HepG2 (cell line): ENCODE measurements at regions not wholly inside any gene's neighbourhood (a gene's known extent, or its start where the extent isn't known, plus 50 kb on each side); places are given as distances from the start of the nearest gene placed in this dataset.

Source experiments
- ATAC-seq: fragments of 200-7000 bp; cut with Tn5 transposase; 3 replicates; pipeline ENCODE4 v1.9.1; 2020; ENCODE audit warnings: mild to moderate bottlenecking, moderate library complexity
- BruUV-seq: library from RNA; stranded (reverse); fragments of 400-500 nt; replicated peaks from 2 replicates; lab custom pipeline; 2021; lab: Mats Ljungman, UMichigan
- CTCF ChIA-PET: fragments of 300-600 bp; formaldehyde crosslinking; extraction: SDS; loops from one replicate; lab custom pipeline; 2021; ENCODE audit warnings: low total read pairs, inconsistent platforms, low intra/inter-chr PET ratio; lab: Yijun Ruan, JAX
- POLR2A ChIA-PET: fragments of 350-600 bp; sonication (Branson Sonifier 250); formaldehyde crosslinking; loops from one replicate; lab custom pipeline; 2020; ENCODE audit warnings: antibody characterized with exemption, inconsistent platforms; lab: Yijun Ruan, JAX
- DNase-seq: peaks from one replicate; pipeline ENCODE4 v3.0.0-alpha.2; 2015; ENCODE audit warnings: low spot score
- FAIRE-seq: peaks from 3 replicates; lab custom pipeline; 2011; peaks lifted over from hg19 to GRCh38; lab: Jason Lieb, UNC
- H2AFZ ChIP-seq: one replicate; pipeline ENCODE4 v1.6.1; 2011; ENCODE audit warnings: low read length, inconsistent platforms
- H3K27ac ChIP-seq: fragments of 300-600 bp; 3 replicates; pipeline ENCODE4 v1.8.0; 2011; ENCODE audit warnings: mixed run types, mild to moderate bottlenecking, mixed read lengths, low read length, inconsistent platforms; ENCODE audit not compliant: insufficient read depth; ENCODE audit errors: extremely low read length
- H3K27me3 ChIP-seq, 2 experiments: fragments of 200-600 bp in 1 of 2; 2 replicates in 1 of 2; 3 replicates in 1 of 2; pipeline versions ENCODE4 v1.6.0 to v1.8.0; 2011; ENCODE audit warnings: low read length in 2 of 2, mild to moderate bottlenecking in 2 of 2, moderate library complexity in 2 of 2, inconsistent platforms in 1 of 2; ENCODE audit not compliant: insufficient read depth in 2 of 2, control insufficient read depth in 1 of 2
- H3K36me3 ChIP-seq, 2 experiments: fragments of 200-600 bp in 1 of 2; replicated peaks in 1 of 2; 2 replicates in 1 of 2; 3 replicates in 1 of 2; pipeline versions ENCODE4 v1.5.1 to v1.8.0; 2011; ENCODE audit warnings: low read length in 2 of 2, inconsistent platforms in 1 of 2; ENCODE audit not compliant: insufficient read depth in 2 of 2, control insufficient read depth in 1 of 2
- H3K4me1 ChIP-seq: 2 replicates; pipeline ENCODE4 v1.5.1; 2012; ENCODE audit warnings: low read length, inconsistent platforms; ENCODE audit not compliant: insufficient read depth
- H3K4me2 ChIP-seq: 2 replicates; pipeline ENCODE4 v1.6.0; 2011; ENCODE audit warnings: low read depth, low read length, inconsistent platforms
- H3K4me3 ChIP-seq, 3 experiments: fragments of 200-600 bp in 1 of 3; sonication (generic), shearing (Covaris generic) in 1 of 3; replicated peaks in 1 of 3; 2 replicates each; pipeline ENCODE4 v1.5.1; 2011 to 2016; ENCODE audit warnings: low read length in 3 of 3, inconsistent platforms in 2 of 3, low read depth in 2 of 3, mild to moderate bottlenecking in 2 of 3, control low read depth in 1 of 3, mixed read lengths in 1 of 3; ENCODE audit not compliant: insufficient read depth in 1 of 3
- H3K79me2 ChIP-seq: one replicate; pipeline ENCODE4 v1.6.1; 2011; ENCODE audit warnings: low read length, inconsistent platforms; ENCODE audit not compliant: insufficient read depth
- H3K9ac ChIP-seq: 2 replicates; pipeline ENCODE4 v1.6.0; 2011; ENCODE audit warnings: mild to moderate bottlenecking, low read depth, low read length, inconsistent platforms; ENCODE audit not compliant: insufficient read depth
- H3K9me3 ChIP-seq: 2 replicates; pipeline ENCODE4 v1.5.1; 2012; ENCODE audit warnings: mild to moderate bottlenecking, low read length
- H4K20me1 ChIP-seq: 2 replicates; pipeline ENCODE4 v1.6.0; 2011; ENCODE audit warnings: inconsistent platforms, mild to moderate bottlenecking, low read length, moderate library complexity; ENCODE audit not compliant: insufficient read depth
- ARNTL ChIP-seq: sonication (generic); formaldehyde crosslinking; IDR thresholded peaks from 2 replicates; pipeline ENCODE4 v1.4.0; 2020; ENCODE audit warnings: mild to moderate bottlenecking, missing genetic modification reagents
- BRD4 ChIP-seq: sonication (generic); formaldehyde crosslinking; IDR thresholded peaks from 2 replicates; pipeline ENCODE4 v1.4.0; 2020; ENCODE audit warnings: missing genetic modification reagents
- CC2D1A ChIP-seq: sonication (generic); formaldehyde crosslinking; IDR thresholded peaks from 2 replicates; pipeline ENCODE4 v1.8.1; 2023; ENCODE audit warnings: mild to moderate bottlenecking, missing genetic modification reagents
- HNRNPK ChIP-seq: fragments of 200-400 bp; formaldehyde crosslinking; IDR thresholded peaks from 2 replicates; pipeline ENCODE4 v1.6.1; 2018; ENCODE audit warnings: low read length, low read depth, moderate library complexity, mild to moderate bottlenecking; ENCODE audit not compliant: poor library complexity, severe bottlenecking
- JARID2 ChIP-seq: sonication (generic); formaldehyde crosslinking; IDR thresholded peaks from 2 replicates; pipeline ENCODE4 v1.8.1; 2023; ENCODE audit warnings: missing genetic modification reagents, inconsistent platforms; ENCODE audit not compliant: insufficient replicate concordance
- MAF1 ChIP-seq: sonication (generic); formaldehyde crosslinking; IDR thresholded peaks from 2 replicates; pipeline ENCODE4 v1.5.0; 2020; ENCODE audit warnings: missing genetic modification reagents, borderline replicate concordance
- SIN3B ChIP-seq: fragments of 150-350 bp; IDR thresholded peaks from 2 replicates; pipeline ENCODE4 v1.6.1; 2014; ENCODE audit warnings: low read length
- SP5 ChIP-seq: IDR thresholded peaks from 2 replicates; pipeline ENCODE4 v1.6.1; 2016; ENCODE audit warnings: low read depth, borderline replicate concordance
- ZFP36L1 ChIP-seq: sonication (generic); formaldehyde crosslinking; IDR thresholded peaks from 2 replicates; pipeline ENCODE4 v1.8.0; 2022; ENCODE audit warnings: mild to moderate bottlenecking, missing genetic modification reagents, moderate library complexity
- ZNF24 ChIP-seq: fragments of 450-650 bp; IDR thresholded peaks from 2 replicates; pipeline ENCODE4 v1.6.1; 2017; ENCODE audit warnings: antibody characterized with exemption, mild to moderate bottlenecking
- ZNF3 ChIP-seq: IDR thresholded peaks from 2 replicates; pipeline ENCODE4 v1.7.0; 2017; ENCODE audit warnings: inconsistent platforms
- ZNF672 ChIP-seq: sonication (generic); formaldehyde crosslinking; IDR thresholded peaks from 2 replicates; pipeline ENCODE4 v1.8.1; 2022; ENCODE audit warnings: missing genetic modification reagents
- ZSCAN9 ChIP-seq: IDR thresholded peaks from 2 replicates; pipeline ENCODE4 v1.6.1; 2016; ENCODE audit warnings: borderline replicate concordance
- WGBS: methylation state at CpG from one replicate; pipeline ENCODE4 v1.1.6; 2017; ENCODE audit warnings: low lambda C conversion rate; 5-methylcytosine and 5-hydroxymethylcytosine counted together
- in situ Hi-C: cut with HindIII; loops from 2 replicates; pipeline ENCODE4 v1.10.0; 2017; ENCODE audit warnings: low pct_unique_long_range_greater_than_20kb; ENCODE audit not compliant: extremely low pct_ligation_motif_present
- intact Hi-C: fragments of 100-400 bp; cut with micrococcal nuclease; formaldehyde crosslinking; loops from one replicate; pipeline ENCODE4 v1.10.0; 2022; ENCODE audit not compliant: unreplicated experiment
- TF ChIP-seq, protein P1 (sequence below): sonication (generic); formaldehyde crosslinking; conservative IDR thresholded peaks from 2 replicates; pipeline ENCODE4 v1.5.0; 2020; ENCODE audit warnings: missing genetic modification reagents
- TF ChIP-seq, protein P2 (sequence below): sonication (generic); formaldehyde crosslinking; conservative IDR thresholded peaks from 2 replicates; pipeline ENCODE4 v1.4.0; 2020; ENCODE audit warnings: missing genetic modification reagents
- TF ChIP-seq, protein P3 (sequence below): sonication (generic); formaldehyde crosslinking; IDR thresholded peaks from 2 replicates; pipeline ENCODE4 v1.4.0; 2020; ENCODE audit warnings: low read depth, mild to moderate bottlenecking, missing genetic modification reagents
- TF ChIP-seq, protein P4 (sequence below), 2 experiments: sonication (generic) in 1 of 2; formaldehyde crosslinking in 1 of 2; IDR thresholded peaks; 2 replicates each; pipeline versions ENCODE4 v1.5.1 to v1.6.1; 2011 to 2020; ENCODE audit warnings: borderline replicate concordance in 1 of 2, low read depth in 1 of 2, low read length in 1 of 2, mild to moderate bottlenecking in 1 of 2, missing genetic modification reagents in 1 of 2, moderate library complexity in 1 of 2

DNA sequence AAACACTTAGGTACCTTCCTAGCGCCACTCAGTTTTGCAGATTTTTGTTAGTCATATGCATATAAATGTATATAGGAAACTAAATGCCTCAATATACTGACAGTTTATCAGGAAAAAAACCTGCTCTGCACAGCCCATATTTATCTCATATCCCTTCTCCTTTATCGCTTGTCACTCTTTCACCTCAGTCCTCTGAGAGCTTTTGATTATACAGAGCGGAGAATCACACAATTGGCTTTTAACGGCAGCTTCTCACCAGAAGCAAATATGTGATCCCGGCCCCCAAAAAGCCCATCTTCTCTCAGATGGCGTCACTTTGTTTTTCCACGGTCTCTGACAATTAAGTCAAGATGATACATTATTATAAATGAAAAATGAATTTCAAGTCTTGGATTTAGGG lies 362.6 kb downstream of the DNAH5 start:
- H3K27me3 ChIP-seq: no peaks in the 10 kb centered on the region
- DNase-seq (no peak), ATAC-seq (no peak), FAIRE-seq (no peak)
- POLR2A ChIA-PET: no interaction called here
- H3K4me2 ChIP-seq: no peak overlapping the region
- no peak overlapping the region for H2AFZ ChIP-seq
- no peaks in the 10 kb centered on the region for H3K36me3 ChIP-seq
- BruUV-seq: no TSS peak
- H3K9me3 ChIP-seq: peaks cover 48% of the 10 kb centered on the region
- H3K4me1 ChIP-seq: no peaks in the 10 kb centered on the region
- intact Hi-C loops: no loop called here
- H3K9ac ChIP-seq: no peak overlapping the region
- H3K79me2 ChIP-seq: no peaks in the 10 kb centered on the region
- CTCF ChIA-PET: no interaction called here
- WGBS: 46% methylated on average over 7 of the region's 7 CpGs
- H4K20me1 ChIP-seq: no peaks in the 10 kb centered on the region
- in situ Hi-C loops: no loop called here
- no peak overlapping the region for H3K27ac ChIP-seq
- no peak overlapping the region for H3K4me3 ChIP-seq
- TF ChIP-seq BRD4 (CRISPR knock-in tag) (no peak), ZSCAN9 (CRISPR knock-in tag) (no peak), ZFP36L1 (CRISPR knock-in tag) (no peak), HNRNPK (no peak), JARID2 (CRISPR knock-in tag) (no peak), MAF1 (CRISPR knock-in tag) (no peak), ZNF672 (no peak), SIN3B (no peak), SP5 (CRISPR knock-in tag) (no peak), ARNTL (CRISPR knock-in tag) (no peak), ZNF3 (no peak), ZNF24 (no peak), CC2D1A (CRISPR knock-in tag) (no peak)
- TF ChIP-seq, protein P1, sequence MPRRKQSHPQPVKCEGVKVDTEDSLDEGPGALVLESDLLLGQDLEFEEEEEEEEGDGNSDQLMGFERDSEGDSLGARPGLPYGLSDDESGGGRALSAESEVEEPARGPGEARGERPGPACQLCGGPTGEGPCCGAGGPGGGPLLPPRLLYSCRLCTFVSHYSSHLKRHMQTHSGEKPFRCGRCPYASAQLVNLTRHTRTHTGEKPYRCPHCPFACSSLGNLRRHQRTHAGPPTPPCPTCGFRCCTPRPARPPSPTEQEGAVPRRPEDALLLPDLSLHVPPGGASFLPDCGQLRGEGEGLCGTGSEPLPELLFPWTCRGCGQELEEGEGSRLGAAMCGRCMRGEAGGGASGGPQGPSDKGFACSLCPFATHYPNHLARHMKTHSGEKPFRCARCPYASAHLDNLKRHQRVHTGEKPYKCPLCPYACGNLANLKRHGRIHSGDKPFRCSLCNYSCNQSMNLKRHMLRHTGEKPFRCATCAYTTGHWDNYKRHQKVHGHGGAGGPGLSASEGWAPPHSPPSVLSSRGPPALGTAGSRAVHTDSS (CRISPR knock-in tag): no peak
- TF ChIP-seq, protein P2, sequence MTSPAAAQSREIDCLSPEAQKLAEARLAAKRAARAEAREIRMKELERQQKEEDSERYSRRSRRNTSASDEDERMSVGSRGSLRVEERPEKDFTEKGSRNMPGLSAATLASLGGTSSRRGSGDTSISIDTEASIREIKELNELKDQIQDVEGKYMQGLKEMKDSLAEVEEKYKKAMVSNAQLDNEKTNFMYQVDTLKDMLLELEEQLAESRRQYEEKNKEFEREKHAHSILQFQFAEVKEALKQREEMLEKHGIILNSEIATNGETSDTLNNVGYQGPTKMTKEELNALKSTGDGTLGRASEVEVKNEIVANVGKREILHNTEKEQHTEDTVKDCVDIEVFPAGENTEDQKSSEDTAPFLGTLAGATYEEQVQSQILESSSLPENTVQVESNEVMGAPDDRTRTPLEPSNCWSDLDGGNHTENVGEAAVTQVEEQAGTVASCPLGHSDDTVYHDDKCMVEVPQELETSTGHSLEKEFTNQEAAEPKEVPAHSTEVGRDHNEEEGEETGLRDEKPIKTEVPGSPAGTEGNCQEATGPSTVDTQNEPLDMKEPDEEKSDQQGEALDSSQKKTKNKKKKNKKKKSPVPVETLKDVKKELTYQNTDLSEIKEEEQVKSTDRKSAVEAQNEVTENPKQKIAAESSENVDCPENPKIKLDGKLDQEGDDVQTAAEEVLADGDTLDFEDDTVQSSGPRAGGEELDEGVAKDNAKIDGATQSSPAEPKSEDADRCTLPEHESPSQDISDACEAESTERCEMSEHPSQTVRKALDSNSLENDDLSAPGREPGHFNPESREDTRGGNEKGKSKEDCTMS (CRISPR knock-in tag): no peak
- TF ChIP-seq, protein P3, sequence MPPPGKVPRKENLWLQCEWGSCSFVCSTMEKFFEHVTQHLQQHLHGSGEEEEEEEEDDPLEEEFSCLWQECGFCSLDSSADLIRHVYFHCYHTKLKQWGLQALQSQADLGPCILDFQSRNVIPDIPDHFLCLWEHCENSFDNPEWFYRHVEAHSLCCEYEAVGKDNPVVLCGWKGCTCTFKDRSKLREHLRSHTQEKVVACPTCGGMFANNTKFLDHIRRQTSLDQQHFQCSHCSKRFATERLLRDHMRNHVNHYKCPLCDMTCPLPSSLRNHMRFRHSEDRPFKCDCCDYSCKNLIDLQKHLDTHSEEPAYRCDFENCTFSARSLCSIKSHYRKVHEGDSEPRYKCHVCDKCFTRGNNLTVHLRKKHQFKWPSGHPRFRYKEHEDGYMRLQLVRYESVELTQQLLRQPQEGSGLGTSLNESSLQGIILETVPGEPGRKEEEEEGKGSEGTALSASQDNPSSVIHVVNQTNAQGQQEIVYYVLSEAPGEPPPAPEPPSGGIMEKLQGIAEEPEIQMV (CRISPR knock-in tag): no peak
- TF ChIP-seq, protein P4, sequence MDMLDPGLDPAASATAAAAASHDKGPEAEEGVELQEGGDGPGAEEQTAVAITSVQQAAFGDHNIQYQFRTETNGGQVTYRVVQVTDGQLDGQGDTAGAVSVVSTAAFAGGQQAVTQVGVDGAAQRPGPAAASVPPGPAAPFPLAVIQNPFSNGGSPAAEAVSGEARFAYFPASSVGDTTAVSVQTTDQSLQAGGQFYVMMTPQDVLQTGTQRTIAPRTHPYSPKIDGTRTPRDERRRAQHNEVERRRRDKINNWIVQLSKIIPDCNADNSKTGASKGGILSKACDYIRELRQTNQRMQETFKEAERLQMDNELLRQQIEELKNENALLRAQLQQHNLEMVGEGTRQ (IDR thresholded peaks at IDR 0.05; ENCODE audit: low read depth, low read length): no peak
- TF ChIP-seq, protein P4 (CRISPR knock-in tag; IDR thresholded peaks at IDR 0.05; ENCODE audit: borderline replicate concordance): no peak
